Activated CD4-positive, alpha-beta T cell treated with anti-CD3 and anti-CD28 coated beads for 36 hours (primary cell): ENCODE measurements at regions not wholly inside any gene's neighbourhood (a gene's known extent, or its start where the extent isn't known, plus 50 kb on each side); places are given as distances from the start of the nearest gene placed in this dataset.

Experiments
- ATAC-seq: fragments of 200-7000 bp; cut with Tn5 transposase; one replicate; pipeline ENCODE4 v1.10.0; 2021; ENCODE audit warnings: mild to moderate bottlenecking, moderate library complexity
- CTCF ChIA-PET: fragments of 350-600 bp; sonication (Branson Sonifier 250); formaldehyde crosslinking; loops from one replicate; lab custom pipeline; 2021; ENCODE audit warnings: antibody characterized with exemption; lab: Charles Lee
- POLR2A ChIA-PET: fragments of 350-600 bp; sonication (Branson Sonifier 250); formaldehyde crosslinking; loops from one replicate; lab custom pipeline; 2021; ENCODE audit warnings: antibody characterized with exemption, inconsistent platforms; lab: Charles Lee
- DNase-seq: peaks from one replicate; pipeline ENCODE4 v3.0.0-alpha.2; 2020
- H3K27ac Mint-ChIP-seq: one replicate; pipeline ENCODE4 v1.8.0; 2021; ENCODE audit warnings: mixed read lengths
- H3K27me3 Mint-ChIP-seq: one replicate; pipeline ENCODE4 v1.8.0; 2021; ENCODE audit warnings: mixed read lengths
- H3K36me3 Mint-ChIP-seq: one replicate; pipeline ENCODE4 v1.8.0; 2021; ENCODE audit warnings: low read depth, mixed read lengths
- H3K4me1 Mint-ChIP-seq: one replicate; pipeline ENCODE4 v1.8.0; 2021; ENCODE audit warnings: mixed read lengths
- H3K4me3 Mint-ChIP-seq: one replicate; pipeline ENCODE4 v1.8.0; 2021; ENCODE audit warnings: mild to moderate bottlenecking, moderate library complexity, mixed read lengths
- H3K9me3 Mint-ChIP-seq: one replicate; pipeline ENCODE4 v1.8.0; 2021; ENCODE audit warnings: low read depth, mixed read lengths
- intact Hi-C, 2 experiments: fragments of 100-400 bp; cut with DNase I in 1 of 2; cut with micrococcal nuclease in 1 of 2; formaldehyde crosslinking; loops; one replicate each; pipeline versions ENCODE4 v1.14.2 to v1.15.1; 2022 to 2024; cut with DNase I, micrococcal nuclease

DNA sequence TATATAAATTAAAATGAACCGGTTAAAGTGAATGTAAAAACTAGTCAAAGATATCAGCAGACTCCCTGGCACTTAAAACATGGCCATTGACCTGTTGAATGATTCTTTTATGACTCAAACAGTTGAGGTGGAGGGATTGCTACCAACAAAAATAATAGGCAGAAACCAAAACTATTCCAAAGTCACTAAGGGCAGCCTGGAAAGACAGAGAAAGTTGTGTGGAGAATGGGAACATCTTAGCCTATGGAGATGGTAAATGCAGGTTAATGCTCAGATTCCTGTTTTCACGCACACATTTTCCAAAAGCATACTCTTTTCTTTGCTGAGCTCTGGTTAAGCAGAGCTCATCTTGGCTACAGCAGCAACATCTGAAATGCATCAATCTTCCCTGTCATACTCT lies 553.5 kb downstream of the HACE1 start:
- Mint-ChIP-seq H3K27ac (no peak overlapping the region), H3K9me3 (no peaks in the 10 kb centered on the region), H3K27me3 (no peaks in the 10 kb centered on the region), H3K4me3 (no peak overlapping the region), H3K36me3 (no peaks in the 10 kb centered on the region), H3K4me1 (no peaks in the 10 kb centered on the region)
- CTCF ChIA-PET = no interaction called here
- no peak for DNase-seq
- POLR2A ChIA-PET = no interaction called here
- intact Hi-C loops = no loop called here
- no peak for ATAC-seq

DNA sequence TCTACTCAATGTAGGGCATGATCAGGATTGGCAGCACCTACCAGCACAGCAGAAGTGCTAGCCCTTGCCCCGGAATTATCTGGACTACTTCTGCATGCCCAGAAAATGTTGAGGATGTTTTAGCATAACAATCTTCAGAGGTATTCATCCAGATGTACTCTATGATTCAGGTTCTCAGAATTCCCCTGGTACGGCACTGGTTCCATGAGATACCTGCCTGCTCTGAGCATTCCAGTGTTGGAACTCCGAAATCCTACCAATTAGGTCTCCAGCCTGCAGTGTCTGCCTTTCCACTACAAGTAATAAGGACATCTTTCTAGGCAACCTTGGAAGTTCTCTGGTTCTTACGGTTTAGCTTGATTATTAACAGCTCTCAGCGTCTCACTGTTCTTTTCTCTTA lies 554.5 kb downstream of the HACE1 start:
- no peak for DNase-seq
- H3K27ac Mint-ChIP-seq = no peak overlapping the region
- no peaks in the 10 kb centered on the region for H3K4me1 Mint-ChIP-seq
- no peak overlapping the region for H3K4me3 Mint-ChIP-seq
- ChIA-PET POLR2A (no interaction called here), CTCF (no interaction called here)
- intact Hi-C loops = no loop called here
- H3K9me3 Mint-ChIP-seq = no peaks in the 10 kb centered on the region
- H3K36me3 Mint-ChIP-seq = no peaks in the 10 kb centered on the region
- no peak for ATAC-seq
- no peaks in the 10 kb centered on the region for H3K27me3 Mint-ChIP-seq

DNA sequence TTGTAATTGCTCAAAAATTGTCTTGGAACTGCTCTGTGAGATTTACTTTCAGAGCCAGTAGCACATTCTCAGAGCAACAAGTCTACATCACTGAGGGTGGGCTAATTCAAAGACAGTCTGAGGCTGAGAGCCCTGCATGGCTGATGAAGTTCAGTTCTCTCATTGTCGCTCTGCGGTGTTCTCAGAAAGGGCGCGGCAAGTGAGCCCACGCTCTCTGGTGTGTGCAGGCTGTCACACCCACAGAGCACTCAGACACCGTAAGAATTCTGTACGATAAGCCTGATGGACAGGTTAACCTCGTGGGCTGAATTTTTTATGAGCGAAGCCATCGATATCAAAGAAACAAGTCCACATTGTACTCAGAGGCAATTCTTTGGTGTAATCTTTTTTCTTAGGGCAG lies 557.8 kb downstream of the HACE1 start:
- ChIA-PET POLR2A (no interaction called here), CTCF (no interaction called here)
- H3K4me3 Mint-ChIP-seq = no peak overlapping the region
- no peak for ATAC-seq
- H3K27ac Mint-ChIP-seq = no peak overlapping the region
- H3K27me3 Mint-ChIP-seq = no peaks in the 10 kb centered on the region
- H3K4me1 Mint-ChIP-seq = no peaks in the 10 kb centered on the region
- no peaks in the 10 kb centered on the region for H3K9me3 Mint-ChIP-seq
- intact Hi-C loops = no loop called here
- DNase-seq = no peak
- no peaks in the 10 kb centered on the region for H3K36me3 Mint-ChIP-seq

DNA sequence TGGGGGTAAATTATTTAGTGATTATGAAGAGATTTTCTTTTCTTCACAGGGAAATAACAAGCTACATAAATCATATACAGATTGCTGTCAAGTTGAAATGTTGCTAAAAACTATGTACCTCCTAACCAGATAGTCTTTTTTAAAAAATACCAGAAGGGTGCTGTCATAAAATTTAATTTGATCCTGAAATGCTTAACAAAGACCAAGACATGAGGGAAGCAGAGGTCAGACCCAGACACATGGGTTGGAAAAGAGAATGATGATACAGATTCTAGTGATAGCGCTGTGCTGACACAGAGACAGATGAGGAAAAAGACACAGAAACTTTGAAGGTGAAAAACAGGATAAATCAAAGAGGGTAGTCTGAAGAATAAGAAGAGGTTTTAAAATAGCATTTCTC lies 573.1 kb downstream of the HACE1 start:
- ChIA-PET POLR2A (no interaction called here), CTCF (no interaction called here)
- H3K27ac Mint-ChIP-seq = no peak overlapping the region
- DNase-seq (no peak), ATAC-seq (no peak)
- intact Hi-C loops = no loop called here
- no peak overlapping the region for H3K4me3 Mint-ChIP-seq
- no peaks in the 10 kb centered on the region for H3K9me3 Mint-ChIP-seq
- no peaks in the 10 kb centered on the region for H3K36me3 Mint-ChIP-seq
- no peaks in the 10 kb centered on the region for H3K4me1 Mint-ChIP-seq
- H3K27me3 Mint-ChIP-seq = no peaks in the 10 kb centered on the region

DNA sequence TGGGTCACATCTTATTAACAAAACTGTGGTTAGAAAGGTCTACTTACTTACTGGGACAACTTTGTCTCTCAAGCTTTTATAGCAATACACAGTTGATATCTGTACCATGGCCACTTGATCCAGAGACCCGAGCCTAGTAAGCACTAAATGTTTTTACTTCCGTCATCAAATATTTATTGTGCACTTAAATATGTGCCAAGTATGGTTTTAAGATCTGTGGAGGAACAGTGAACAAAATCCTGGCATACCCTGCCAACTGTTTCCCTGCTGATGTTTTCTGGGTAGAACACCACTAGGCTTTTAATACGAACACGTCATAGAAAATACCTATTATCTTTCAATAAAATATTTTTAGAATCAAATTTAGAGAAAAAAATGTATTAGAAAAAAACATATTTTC lies 574.8 kb downstream of the HACE1 start:
- Mint-ChIP-seq H3K4me1 (no peaks in the 10 kb centered on the region), H3K27me3 (no peaks in the 10 kb centered on the region), H3K4me3 (no peak overlapping the region), H3K9me3 (no peaks in the 10 kb centered on the region), H3K36me3 (no peaks in the 10 kb centered on the region), H3K27ac (no peak overlapping the region)
- POLR2A ChIA-PET = no interaction called here
- no peak for DNase-seq
- CTCF ChIA-PET = no interaction called here
- intact Hi-C loops = no loop called here
- ATAC-seq = no peak

DNA sequence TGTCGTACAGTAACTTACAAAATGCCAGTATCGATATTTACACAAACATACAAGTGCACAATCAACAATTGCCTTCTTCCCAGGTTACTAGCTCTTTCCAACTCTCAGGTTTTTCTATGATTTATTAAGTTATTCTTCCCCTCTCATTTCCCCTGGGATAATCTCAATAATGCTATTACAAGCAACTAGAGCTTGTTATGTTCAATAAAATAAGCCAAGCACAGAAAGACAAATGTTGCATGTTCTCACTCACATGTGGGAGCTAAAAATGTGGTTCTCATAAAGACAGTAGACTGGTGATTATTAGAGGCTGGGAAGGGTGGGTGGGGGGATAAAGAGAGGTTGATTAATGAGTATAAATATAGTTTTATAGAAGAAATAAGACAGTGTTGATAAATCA lies 577.1 kb downstream of the HACE1 start:
- no peak for DNase-seq

DNA sequence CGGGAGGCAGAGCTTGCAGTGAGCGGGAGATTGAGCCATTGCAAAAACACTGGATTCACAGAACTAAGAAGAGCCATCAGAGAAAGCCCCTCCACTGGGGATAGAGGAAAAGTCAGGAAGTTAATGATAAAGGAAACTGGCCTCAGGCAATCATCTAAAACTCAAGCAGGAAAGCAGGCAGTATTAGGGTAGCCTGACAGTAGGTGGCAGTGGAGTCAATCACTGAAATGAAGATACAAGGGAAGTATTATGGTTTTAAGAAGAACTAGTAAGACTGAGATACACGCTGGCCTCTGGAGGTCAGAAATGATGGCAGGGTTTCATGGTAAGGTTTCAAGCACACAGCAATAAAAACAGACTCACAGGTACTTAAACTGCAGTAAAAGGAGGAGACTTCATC lies 578.3 kb downstream of the HACE1 start:
- CTCF ChIA-PET = no interaction called here
- intact Hi-C loops = no loop called here
- DNase-seq (no peak), ATAC-seq (no peak)
- Mint-ChIP-seq H3K4me3 (no peak overlapping the region), H3K9me3 (peaks cover 2% of the 10 kb centered on the region), H3K27ac (no peak overlapping the region), H3K27me3 (no peaks in the 10 kb centered on the region), H3K4me1 (no peaks in the 10 kb centered on the region), H3K36me3 (no peaks in the 10 kb centered on the region)
- POLR2A ChIA-PET = no interaction called here

More for the DNA sequence above, 577.1 kb downstream of the HACE1 start:
- Mint-ChIP-seq H3K4me3 (no peak overlapping the region), H3K9me3 (no peaks in the 10 kb centered on the region), H3K27ac (no peak overlapping the region), H3K36me3 (no peaks in the 10 kb centered on the region), H3K27me3 (no peaks in the 10 kb centered on the region), H3K4me1 (no peaks in the 10 kb centered on the region)
- POLR2A ChIA-PET = no interaction called here
- CTCF ChIA-PET = no interaction called here
- intact Hi-C loops = no loop called here
- no peak for ATAC-seq

DNA sequence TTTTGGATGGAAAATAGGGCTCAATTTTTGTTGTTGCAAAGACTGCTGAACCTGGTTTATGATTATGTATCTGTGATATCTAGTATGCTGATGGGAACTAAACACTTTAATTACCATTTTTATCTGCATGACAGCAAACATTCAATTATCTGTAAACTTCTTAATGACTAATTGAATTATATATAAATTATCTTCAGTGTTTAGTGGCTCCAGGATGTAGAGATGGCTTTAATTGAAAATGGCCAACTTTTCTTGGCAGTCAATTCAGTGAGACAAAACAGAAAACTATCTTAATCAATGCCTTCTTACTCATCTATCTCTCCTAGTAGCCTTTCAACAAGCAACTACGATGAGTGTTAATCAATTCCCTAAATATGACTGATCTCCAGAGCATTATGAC lies 591.3 kb downstream of the HACE1 start:
- intact Hi-C loops = no loop called here
- CTCF ChIA-PET = no interaction called here
- H3K27ac Mint-ChIP-seq = no peak overlapping the region
- no peaks in the 10 kb centered on the region for H3K9me3 Mint-ChIP-seq
- H3K27me3 Mint-ChIP-seq = no peaks in the 10 kb centered on the region
- no peaks in the 10 kb centered on the region for H3K36me3 Mint-ChIP-seq
- no peak for ATAC-seq
- no peaks in the 10 kb centered on the region for H3K4me1 Mint-ChIP-seq
- POLR2A ChIA-PET = no interaction called here
- H3K4me3 Mint-ChIP-seq = no peak overlapping the region
- DNase-seq = no peak

DNA sequence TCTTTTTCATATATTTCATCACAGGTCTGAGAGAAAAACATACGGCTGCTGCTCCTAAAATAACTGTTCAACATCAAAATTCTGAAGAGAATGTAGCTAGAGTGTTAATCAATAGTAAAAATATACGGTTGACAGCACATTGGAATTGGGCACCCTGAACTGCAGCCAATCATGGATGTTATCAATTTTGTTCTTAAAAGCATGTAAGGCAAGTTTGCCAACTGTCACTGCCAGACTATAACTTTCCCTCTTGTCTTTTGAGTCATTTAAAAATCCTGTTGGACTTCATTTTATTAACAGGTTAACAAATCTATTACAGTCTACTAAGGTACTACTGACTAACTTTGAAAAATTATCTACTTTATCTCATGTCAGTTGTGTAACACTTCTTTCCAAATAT lies 592.8 kb downstream of the HACE1 start:
- no peak for ATAC-seq
- Mint-ChIP-seq H3K36me3 (no peaks in the 10 kb centered on the region), H3K9me3 (no peaks in the 10 kb centered on the region), H3K4me1 (no peaks in the 10 kb centered on the region), H3K4me3 (no peak overlapping the region), H3K27me3 (no peaks in the 10 kb centered on the region), H3K27ac (no peak overlapping the region)
- no peak for DNase-seq
- ChIA-PET CTCF (no interaction called here), POLR2A (no interaction called here)
- intact Hi-C loops = no loop called here

DNA sequence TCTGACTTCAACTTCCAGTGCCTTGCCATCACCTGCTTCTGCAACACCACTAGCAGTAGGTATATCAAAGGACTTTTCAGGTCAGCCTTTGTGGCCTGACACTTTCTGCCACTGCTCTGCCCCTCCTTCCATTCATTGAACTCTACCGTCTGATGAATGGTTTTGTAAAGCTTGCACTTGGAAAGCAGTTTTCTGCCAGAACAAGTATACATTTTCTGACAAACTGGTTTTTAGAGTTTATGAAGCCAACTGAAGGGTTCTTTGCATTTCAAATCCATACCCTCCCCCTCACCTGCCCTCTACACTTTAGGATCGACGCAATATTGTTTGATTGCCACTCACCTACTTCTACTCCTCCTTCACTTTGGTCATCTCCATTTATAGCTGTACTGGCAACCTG lies 603.1 kb downstream of the HACE1 start:
- no peak overlapping the region for H3K27ac Mint-ChIP-seq
- intact Hi-C loops = no loop called here
- ChIA-PET CTCF (no interaction called here), POLR2A (no interaction called here)
- H3K27me3 Mint-ChIP-seq = no peaks in the 10 kb centered on the region
- DNase-seq (no peak), ATAC-seq (no peak)
- no peak overlapping the region for H3K4me3 Mint-ChIP-seq
- H3K36me3 Mint-ChIP-seq = no peaks in the 10 kb centered on the region
- no peaks in the 10 kb centered on the region for H3K4me1 Mint-ChIP-seq
- no peaks in the 10 kb centered on the region for H3K9me3 Mint-ChIP-seq

DNA sequence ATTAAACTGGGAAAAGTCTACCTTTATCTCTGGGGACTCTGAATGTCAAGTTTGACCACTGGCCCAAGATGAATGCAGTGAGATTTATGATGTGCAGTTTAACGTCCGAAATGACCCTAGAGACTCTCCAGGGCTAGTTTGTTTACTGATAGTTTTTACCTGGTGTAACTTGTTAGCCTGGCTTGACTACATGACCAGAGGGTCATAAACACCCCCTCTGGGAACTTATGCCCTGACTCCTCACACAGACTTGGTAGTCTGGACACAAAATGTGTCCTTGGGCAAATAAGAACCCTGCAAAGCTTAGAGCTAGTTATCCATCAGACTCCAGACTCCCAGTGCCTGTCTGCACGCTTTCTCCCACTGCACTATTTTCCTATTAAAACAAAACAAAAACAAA lies 606.5 kb downstream of the HACE1 start:
- Mint-ChIP-seq H3K4me3 (no peak overlapping the region), H3K4me1 (no peaks in the 10 kb centered on the region), H3K9me3 (no peaks in the 10 kb centered on the region), H3K36me3 (no peaks in the 10 kb centered on the region), H3K27ac (no peak overlapping the region), H3K27me3 (no peaks in the 10 kb centered on the region)
- intact Hi-C loops = no loop called here
- POLR2A ChIA-PET = no interaction called here
- CTCF ChIA-PET = no interaction called here
- no peak for ATAC-seq
- no peak for DNase-seq

DNA sequence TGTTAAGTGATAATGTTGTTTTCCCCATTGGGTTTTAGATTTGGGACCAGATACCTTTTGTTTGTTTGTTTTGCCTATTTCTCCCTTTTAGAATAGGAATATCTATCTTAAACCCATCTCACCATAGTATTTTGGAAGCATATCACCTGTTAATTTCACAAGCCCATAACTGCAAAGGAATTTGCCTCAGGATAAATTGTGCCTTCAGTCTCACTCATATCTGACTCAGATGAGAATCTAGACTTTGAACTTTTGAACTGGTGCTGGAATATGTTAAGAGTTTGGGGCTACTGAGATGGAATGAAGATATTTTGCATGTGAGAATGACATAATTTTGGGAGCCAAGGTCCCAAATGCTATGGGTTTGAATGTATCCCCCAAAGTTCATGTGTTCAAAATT lies 607.4 kb downstream of the HACE1 start:
- no peaks in the 10 kb centered on the region for H3K36me3 Mint-ChIP-seq
- H3K27me3 Mint-ChIP-seq = no peaks in the 10 kb centered on the region
- no peaks in the 10 kb centered on the region for H3K4me1 Mint-ChIP-seq
- ChIA-PET CTCF (no interaction called here), POLR2A (no interaction called here)
- no peaks in the 10 kb centered on the region for H3K9me3 Mint-ChIP-seq
- intact Hi-C loops = no loop called here
- ATAC-seq (no peak), DNase-seq (no peak)
- H3K27ac Mint-ChIP-seq = no peak overlapping the region
- H3K4me3 Mint-ChIP-seq = no peak overlapping the region

DNA sequence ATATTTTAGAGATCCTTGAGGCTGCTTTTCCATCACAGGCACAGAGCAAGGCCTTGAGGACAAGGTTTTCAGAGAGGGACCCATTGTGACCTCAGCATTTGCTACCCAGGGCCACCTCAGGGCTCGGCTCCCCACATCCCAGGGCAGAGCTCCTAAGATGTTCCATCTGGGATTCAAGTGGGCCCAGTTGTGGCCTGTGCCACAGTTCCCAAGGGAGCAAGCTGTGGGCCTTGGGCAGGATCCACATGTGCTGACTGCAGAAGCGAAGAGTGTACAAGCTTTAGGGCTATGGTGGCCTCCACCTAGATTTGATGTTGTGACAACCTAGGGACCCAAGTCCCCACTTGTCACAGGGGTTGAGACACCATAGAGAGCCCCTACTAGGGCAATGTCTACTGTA lies 608.1 kb downstream of the HACE1 start:
- Mint-ChIP-seq H3K36me3 (no peaks in the 10 kb centered on the region), H3K4me3 (no peak overlapping the region), H3K9me3 (no peaks in the 10 kb centered on the region), H3K4me1 (no peaks in the 10 kb centered on the region), H3K27me3 (no peaks in the 10 kb centered on the region), H3K27ac (no peak overlapping the region)
- ChIA-PET CTCF (no interaction called here), POLR2A (no interaction called here)
- DNase-seq = no peak
- intact Hi-C loops = no loop called here
- no peak for ATAC-seq
